Right lobe of liver (tissue), 6 donors: ENCODE measurements at regions not wholly inside any gene's neighbourhood (a gene's known extent, or its start where the extent isn't known, plus 50 kb on each side); places are given as distances from the start of the nearest gene placed in this dataset.

Experiments used
- ATAC-seq, 4 donors: fragments of 200-7000 bp; cut with Tn5 transposase; one replicate each; pipeline ENCODE4 v1.9.1; 2020; ENCODE audit warnings: mild to moderate bottlenecking in 4 of 4, moderate library complexity in 4 of 4
- DNase-seq, 3 donors: peaks; one replicate each; pipeline ENCODE4 v3.0.0-alpha.2; 2020
- H3K27ac ChIP-seq, 3 donors: fragments of 200-600 bp; one replicate each; pipeline ENCODE4 v1.8.0; 2022
- H3K27me3 ChIP-seq, 2 donors: fragments of 200-600 bp; one replicate each; pipeline ENCODE4 v1.8.0; 2022
- H3K36me3 ChIP-seq, 4 donors: fragments of 200-600 bp; sonication (generic) in 1 of 4; one replicate each; pipeline versions ENCODE4 v1.5.1 to v1.8.0; 2017 to 2022; ENCODE audit warnings: control low read depth in 1 of 4
- H3K4me1 ChIP-seq, 4 donors: fragments of 200-600 bp; sonication (generic) in 1 of 4; one replicate each; pipeline versions ENCODE4 v1.5.1 to v1.8.0; 2017 to 2022; ENCODE audit warnings: control low read depth in 1 of 4
- H3K4me3 ChIP-seq, 3 donors: fragments of 200-600 bp; one replicate each; pipeline ENCODE4 v1.8.0; 2022
- H3K9me3 ChIP-seq, 4 donors: fragments of 200-600 bp; sonication (generic) in 1 of 4; one replicate each; pipeline versions ENCODE4 v1.5.1 to v1.8.0; 2017 to 2022; ENCODE audit warnings: control low read depth in 1 of 4
- POLR2A ChIP-seq: fragments of 450-650 bp; IDR thresholded peaks from one replicate; pipeline ENCODE4 v1.6.1; 2017; ENCODE audit warnings: antibody characterized with exemption, mild to moderate bottlenecking
- WGBS: methylation state at CpG from one replicate; pipeline ENCODE4 v1.1.6; 2018; ENCODE audit warnings: low coverage, low lambda C conversion rate; ENCODE audit not compliant: insufficient coverage; ENCODE audit errors: missing lambda C conversion rate; 5-methylcytosine and 5-hydroxymethylcytosine counted together
- intact Hi-C, 2 donors: fragments of 100-400 bp; cut with DNase I; formaldehyde crosslinking; loops; one replicate each; pipeline versions ENCODE4 v1.11.2 to v1.14.1; 2022
- TF ChIP-seq, protein P1 (sequence below), 4 donors: fragments of 200-600 bp in 3 of 4; fragments of 450-650 bp in 1 of 4; IDR thresholded peaks; one replicate each; pipeline versions ENCODE4 v1.5.1 to v1.8.0; 2016 to 2022; ENCODE audit warnings: antibody characterized with exemption in 4 of 4, mild to moderate bottlenecking in 2 of 4
- donor health status: DM: no; HTN: yes; CAD: no.
- donor health status: DM: no; HTN: no; CAD: no.
- donor health status: DM: no; HTN: no; CAD: no.
- donor health status: DM: no; HTN: yes; CAD: no.
- donor health status: DM: no; HTN: yes; CAD: no.

DNA sequence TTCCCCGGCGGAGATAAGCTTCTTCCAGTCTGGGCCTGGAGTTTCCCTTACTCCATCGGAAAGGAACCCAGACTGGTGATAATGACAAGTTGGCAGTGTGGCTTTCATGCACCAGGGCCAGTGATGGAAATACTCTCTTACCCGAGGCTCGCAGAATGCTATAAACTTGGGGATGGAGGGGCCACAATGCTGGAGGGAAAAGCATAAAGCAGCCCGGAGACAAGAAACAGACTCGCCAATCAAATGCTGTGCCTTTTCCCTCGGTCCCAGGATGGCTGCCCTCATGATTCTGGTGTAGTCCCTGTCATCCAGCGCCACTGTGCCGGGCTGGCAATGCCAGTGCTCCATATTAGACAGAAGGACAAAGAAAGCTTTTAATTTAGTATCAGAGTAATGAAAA is 325.6 kb downstream of the THBS2 start:
- no peak for DNase-seq
- TF ChIP-seq, protein P1, sequence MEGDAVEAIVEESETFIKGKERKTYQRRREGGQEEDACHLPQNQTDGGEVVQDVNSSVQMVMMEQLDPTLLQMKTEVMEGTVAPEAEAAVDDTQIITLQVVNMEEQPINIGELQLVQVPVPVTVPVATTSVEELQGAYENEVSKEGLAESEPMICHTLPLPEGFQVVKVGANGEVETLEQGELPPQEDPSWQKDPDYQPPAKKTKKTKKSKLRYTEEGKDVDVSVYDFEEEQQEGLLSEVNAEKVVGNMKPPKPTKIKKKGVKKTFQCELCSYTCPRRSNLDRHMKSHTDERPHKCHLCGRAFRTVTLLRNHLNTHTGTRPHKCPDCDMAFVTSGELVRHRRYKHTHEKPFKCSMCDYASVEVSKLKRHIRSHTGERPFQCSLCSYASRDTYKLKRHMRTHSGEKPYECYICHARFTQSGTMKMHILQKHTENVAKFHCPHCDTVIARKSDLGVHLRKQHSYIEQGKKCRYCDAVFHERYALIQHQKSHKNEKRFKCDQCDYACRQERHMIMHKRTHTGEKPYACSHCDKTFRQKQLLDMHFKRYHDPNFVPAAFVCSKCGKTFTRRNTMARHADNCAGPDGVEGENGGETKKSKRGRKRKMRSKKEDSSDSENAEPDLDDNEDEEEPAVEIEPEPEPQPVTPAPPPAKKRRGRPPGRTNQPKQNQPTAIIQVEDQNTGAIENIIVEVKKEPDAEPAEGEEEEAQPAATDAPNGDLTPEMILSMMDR (IDR thresholded peaks at IDR 0.05), result no peak
- no peak for TF ChIP-seq POLR2A

DNA sequence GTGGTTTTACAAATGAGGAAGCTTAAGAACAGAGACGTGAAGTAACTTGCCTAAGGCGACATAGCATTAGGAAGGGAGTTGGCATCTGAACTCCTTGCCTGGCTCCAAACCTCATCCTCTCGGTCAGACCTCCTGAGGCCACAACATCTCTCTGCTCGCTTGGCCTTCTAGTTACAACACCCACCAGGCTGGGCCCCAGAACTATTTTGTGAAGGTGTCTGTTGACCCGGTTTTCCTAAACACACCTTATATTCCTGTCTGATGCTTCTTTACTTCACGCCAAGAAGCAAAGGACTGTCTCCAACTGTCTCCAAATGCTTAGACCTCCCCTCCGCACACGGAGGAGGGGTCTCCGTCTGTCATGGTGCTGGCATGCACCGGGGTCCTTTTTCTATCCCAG is 326.6 kb downstream of the THBS2 start:
- Histone ChIP-seq H3K9me3 (no peaks in the 10 kb centered on the region), H3K27ac (no peak overlapping the region), H3K4me1 (no peaks in the 10 kb centered on the region), H3K36me3 (no peaks in the 10 kb centered on the region), H3K27me3 (no peaks in the 10 kb centered on the region), H3K4me3 (no peak overlapping the region)
- intact Hi-C loops, result no loop called here
- DNase-seq (no peak), ATAC-seq (no peak)
- 69% methylated on average over 10 of the region's 10 CpGs for WGBS
- TF ChIP-seq, protein P1 (IDR thresholded peaks at IDR 0.05), result no peak
- no peak for TF ChIP-seq POLR2A

More for the DNA sequence above, 325.6 kb downstream of the THBS2 start:
- Histone ChIP-seq H3K9me3 (no peaks in the 10 kb centered on the region), H3K4me3 (no peak overlapping the region), H3K36me3 (no peaks in the 10 kb centered on the region), H3K27ac (no peak overlapping the region), H3K27me3 (no peaks in the 10 kb centered on the region), H3K4me1 (no peaks in the 10 kb centered on the region)
- WGBS, result 87% methylated on average over 7 of the region's 10 CpGs
- intact Hi-C loops, result no loop called here
- ATAC-seq, result no peak

DNA sequence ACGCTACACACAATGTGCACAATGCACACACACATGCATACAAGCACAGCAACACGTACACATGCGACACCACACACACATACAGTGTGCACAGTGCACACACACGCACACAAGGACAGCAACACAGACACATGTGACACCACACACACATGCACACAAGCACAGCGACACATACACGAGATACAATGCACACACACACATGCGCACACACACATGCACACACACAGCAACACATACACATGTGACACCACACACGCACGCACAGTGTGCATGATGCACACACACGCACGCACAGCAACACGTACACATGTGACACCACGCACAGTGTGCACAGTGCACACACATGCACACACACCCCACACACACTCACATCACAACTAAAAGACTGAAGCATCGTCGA is 327.3 kb downstream of the THBS2 start:
- Histone ChIP-seq H3K4me3 (no peak overlapping the region), H3K4me1 (no peaks in the 10 kb centered on the region), H3K27me3 (no peaks in the 10 kb centered on the region), H3K9me3 (no peaks in the 10 kb centered on the region), H3K36me3 (no peaks in the 10 kb centered on the region), H3K27ac (no peak overlapping the region)
- no peak for DNase-seq
- ATAC-seq, result no peak
- no peak for TF ChIP-seq POLR2A
- TF ChIP-seq, protein P1 (IDR thresholded peaks at IDR 0.05), result no peak
- 82% methylated on average over 6 of the region's 15 CpGs for WGBS
- intact Hi-C loops, result no loop called here

DNA sequence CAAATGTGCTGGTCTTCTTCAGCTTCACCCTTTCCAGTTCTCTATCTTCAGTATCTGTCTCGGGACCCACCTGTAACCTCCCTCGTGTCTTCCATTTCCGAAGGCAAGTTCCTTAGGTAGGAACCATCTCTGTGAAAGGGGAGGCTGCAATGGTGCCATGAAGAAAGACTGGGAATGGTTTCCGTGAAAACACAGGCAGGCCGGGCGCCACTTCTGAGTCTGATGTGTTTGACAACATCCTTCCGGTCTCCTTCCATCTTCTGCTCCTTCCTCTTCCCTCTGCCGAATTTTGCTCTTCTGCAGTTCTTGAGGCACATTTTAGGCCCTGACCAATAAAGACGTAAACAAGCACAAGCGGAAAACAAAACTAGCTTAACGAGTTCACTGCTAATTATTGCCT is 328.0 kb downstream of the THBS2 start:
- no peaks in the 10 kb centered on the region for H3K9me3 ChIP-seq
- no peak for TF ChIP-seq POLR2A
- TF ChIP-seq, protein P1 (IDR thresholded peaks at IDR 0.05), result no peak

DNA sequence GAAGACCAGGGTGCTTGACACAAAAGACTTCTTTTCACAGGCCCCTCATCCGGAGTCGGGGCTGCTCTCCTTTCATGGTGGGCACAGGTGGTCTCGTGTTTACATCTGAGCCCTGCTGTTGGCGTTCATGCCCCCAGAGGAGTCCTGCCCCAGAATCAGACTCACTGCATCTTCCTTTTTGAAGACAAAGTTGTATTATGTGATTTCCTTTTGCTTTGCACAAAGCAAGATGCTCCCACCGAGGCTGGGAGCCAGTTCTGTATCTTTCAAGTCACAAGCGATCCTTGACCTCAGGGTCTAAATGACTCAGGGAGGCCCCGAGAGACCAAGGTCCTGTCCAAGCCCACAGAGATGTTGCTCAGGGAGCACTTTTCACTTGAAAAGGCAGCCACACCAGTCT is 330.5 kb downstream of the THBS2 start:
- Histone ChIP-seq H3K4me3 (no peak overlapping the region), H3K27ac (no peak overlapping the region), H3K4me1 (no peaks in the 10 kb centered on the region), H3K36me3 (no peaks in the 10 kb centered on the region), H3K27me3 (no peaks in the 10 kb centered on the region), H3K9me3 (no peaks in the 10 kb centered on the region)
- no peak for TF ChIP-seq POLR2A
- TF ChIP-seq, protein P1 (IDR thresholded peaks at IDR 0.05), result no peak
- 48% methylated on average over 4 of the region's 7 CpGs for WGBS
- intact Hi-C loops, result no loop called here
- DNase-seq (no peak), ATAC-seq (no peak)

More for the DNA sequence above, 328.0 kb downstream of the THBS2 start:
- no peaks in the 10 kb centered on the region for H3K4me1 ChIP-seq
- ATAC-seq (no peak), DNase-seq (no peak)
- H3K27me3 ChIP-seq, result no peaks in the 10 kb centered on the region
- no peak overlapping the region for H3K27ac ChIP-seq
- no peaks in the 10 kb centered on the region for H3K36me3 ChIP-seq
- WGBS, result 71% methylated on average over 10 of the region's 11 CpGs
- H3K4me3 ChIP-seq, result no peak overlapping the region
- intact Hi-C loops, result no loop called here
